DOHH2 (cell line): ENCODE measurements at regions not wholly inside any gene's neighbourhood (a gene's known extent, or its start where the extent isn't known, plus 50 kb on each side); places are given as distances from the start of the nearest gene placed in this dataset.

Experiments used
- EZH2phosphoT487 ChIP-seq: fragments of 200-600 bp; sonication (generic); IDR thresholded peaks from 2 replicates; pipeline ENCODE4 v1.6.1; 2017; ENCODE audit warnings: borderline replicate concordance, mild to moderate bottlenecking, antibody characterized with exemption, low read length, moderate library complexity, mixed read lengths
- TF ChIP-seq, protein P1 (sequence below): fragments of 200-600 bp; sonication (generic); IDR thresholded peaks from one replicate; pipeline ENCODE4 v1.5.1; 2014; ENCODE audit warnings: antibody characterized with exemption, mild to moderate bottlenecking, low read depth, low read length; ENCODE audit not compliant: poor library complexity, severe bottlenecking

DNA sequence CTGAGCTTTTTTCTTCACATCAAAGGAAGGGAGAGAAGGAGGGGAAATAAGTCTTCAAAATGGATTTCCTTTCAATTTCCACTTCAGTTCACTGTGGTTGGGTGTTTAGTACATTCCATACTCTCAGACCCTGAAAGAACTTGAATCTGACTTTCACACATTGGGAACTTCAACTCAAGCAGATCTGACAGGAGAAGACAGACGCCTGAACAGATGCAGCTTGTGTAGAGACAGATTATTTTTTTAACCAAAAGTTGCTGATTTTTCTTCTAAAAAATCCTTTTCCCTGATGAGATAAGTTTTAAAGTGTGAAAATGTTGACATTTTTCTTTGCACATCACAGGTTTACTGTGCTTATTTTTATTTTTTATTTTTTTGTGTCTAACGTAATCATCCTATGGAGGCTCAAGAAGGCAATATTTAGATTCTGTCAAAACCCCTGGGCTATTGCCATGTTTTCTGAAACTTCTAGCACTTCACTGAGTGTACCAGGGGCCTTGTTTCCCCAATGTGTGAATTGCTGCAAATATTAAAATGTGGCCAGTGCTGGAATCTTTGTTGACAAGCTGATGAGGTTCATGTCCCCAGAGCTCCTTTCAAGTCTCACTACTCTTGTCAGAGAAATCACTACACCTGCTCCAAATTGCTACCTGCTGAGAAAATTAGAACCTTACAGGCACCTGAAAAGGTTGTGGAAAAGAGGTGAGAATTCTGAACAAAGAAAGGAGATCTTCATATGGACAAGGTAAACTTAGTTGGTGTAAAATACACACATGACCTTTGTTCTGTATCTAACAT lies 214.8 kb upstream of the BTBD3 start:
- TF ChIP-seq, protein P1, sequence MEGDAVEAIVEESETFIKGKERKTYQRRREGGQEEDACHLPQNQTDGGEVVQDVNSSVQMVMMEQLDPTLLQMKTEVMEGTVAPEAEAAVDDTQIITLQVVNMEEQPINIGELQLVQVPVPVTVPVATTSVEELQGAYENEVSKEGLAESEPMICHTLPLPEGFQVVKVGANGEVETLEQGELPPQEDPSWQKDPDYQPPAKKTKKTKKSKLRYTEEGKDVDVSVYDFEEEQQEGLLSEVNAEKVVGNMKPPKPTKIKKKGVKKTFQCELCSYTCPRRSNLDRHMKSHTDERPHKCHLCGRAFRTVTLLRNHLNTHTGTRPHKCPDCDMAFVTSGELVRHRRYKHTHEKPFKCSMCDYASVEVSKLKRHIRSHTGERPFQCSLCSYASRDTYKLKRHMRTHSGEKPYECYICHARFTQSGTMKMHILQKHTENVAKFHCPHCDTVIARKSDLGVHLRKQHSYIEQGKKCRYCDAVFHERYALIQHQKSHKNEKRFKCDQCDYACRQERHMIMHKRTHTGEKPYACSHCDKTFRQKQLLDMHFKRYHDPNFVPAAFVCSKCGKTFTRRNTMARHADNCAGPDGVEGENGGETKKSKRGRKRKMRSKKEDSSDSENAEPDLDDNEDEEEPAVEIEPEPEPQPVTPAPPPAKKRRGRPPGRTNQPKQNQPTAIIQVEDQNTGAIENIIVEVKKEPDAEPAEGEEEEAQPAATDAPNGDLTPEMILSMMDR, result no peak
- no peak for TF ChIP-seq EZH2phosphoT487
